ENCODE measurements at regions not wholly inside any gene's neighbourhood (a gene's known extent, or its start where the extent isn't known, plus 50 kb on each side); places are given as distances from the start of the nearest gene placed in this dataset.

DNA sequence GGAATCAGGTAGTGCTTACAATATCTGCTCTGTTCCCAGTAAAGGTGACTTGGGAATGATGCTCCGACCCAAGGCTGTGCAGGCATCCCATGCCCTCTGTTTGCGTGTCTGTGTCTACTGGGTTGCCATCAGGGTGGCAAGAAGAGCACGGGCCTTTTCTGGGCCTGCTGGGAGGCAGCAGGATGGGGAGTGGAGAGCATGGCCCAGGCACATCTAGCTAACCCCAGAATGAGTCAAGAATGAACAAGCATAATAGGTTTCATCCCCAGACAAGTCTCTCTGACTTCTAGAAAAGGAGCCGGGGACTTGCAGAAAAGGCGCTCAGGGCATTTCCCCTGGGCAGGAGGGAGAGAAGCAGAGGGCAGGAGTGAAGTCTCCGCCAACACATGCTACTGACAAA, 260.4 kb downstream of the IRX1 start:
- TF ChIP-seq, protein P1, sequence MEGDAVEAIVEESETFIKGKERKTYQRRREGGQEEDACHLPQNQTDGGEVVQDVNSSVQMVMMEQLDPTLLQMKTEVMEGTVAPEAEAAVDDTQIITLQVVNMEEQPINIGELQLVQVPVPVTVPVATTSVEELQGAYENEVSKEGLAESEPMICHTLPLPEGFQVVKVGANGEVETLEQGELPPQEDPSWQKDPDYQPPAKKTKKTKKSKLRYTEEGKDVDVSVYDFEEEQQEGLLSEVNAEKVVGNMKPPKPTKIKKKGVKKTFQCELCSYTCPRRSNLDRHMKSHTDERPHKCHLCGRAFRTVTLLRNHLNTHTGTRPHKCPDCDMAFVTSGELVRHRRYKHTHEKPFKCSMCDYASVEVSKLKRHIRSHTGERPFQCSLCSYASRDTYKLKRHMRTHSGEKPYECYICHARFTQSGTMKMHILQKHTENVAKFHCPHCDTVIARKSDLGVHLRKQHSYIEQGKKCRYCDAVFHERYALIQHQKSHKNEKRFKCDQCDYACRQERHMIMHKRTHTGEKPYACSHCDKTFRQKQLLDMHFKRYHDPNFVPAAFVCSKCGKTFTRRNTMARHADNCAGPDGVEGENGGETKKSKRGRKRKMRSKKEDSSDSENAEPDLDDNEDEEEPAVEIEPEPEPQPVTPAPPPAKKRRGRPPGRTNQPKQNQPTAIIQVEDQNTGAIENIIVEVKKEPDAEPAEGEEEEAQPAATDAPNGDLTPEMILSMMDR (IDR thresholded peaks at IDR 0.05), result no peak
- TF ChIP-seq POLR2A (IDR thresholded peaks at IDR 0.05; ENCODE audit: low read depth), result no peak
